Adrenal gland (tissue), 9 donors: ENCODE measurements at regions not wholly inside any gene's neighbourhood (a gene's known extent, or its start where the extent isn't known, plus 50 kb on each side); places are given as distances from the start of the nearest gene placed in this dataset.

Source experiments
- DNase-seq, 7 donors: peaks; one replicate each; pipeline ENCODE4 v3.0.0-alpha.2; 2019 to 2020
- H3K27ac ChIP-seq, 5 donors: fragments of 200-600 bp; sonication (generic) in 4 of 5; 1 replicate in 3 of 5; 2 replicates in 2 of 5; pipeline versions ENCODE4 v1.5.1 to v1.8.0; 2016 to 2020; ENCODE audit warnings: mild to moderate bottlenecking in 1 of 5
- H3K27me3 ChIP-seq: fragments of 200-600 bp; 2 replicates; pipeline ENCODE4 v1.8.0; 2021
- H3K36me3 ChIP-seq, 2 donors: fragments of 200-600 bp; replicated peaks in 1 of 2; 1 replicate in 1 of 2; 2 replicates in 1 of 2; pipeline versions ENCODE4 v1.5.1 to v1.8.0; 2018 to 2022
- H3K4me1 ChIP-seq, 2 donors: fragments of 200-600 bp; replicated peaks in 1 of 2; 1 replicate in 1 of 2; 2 replicates in 1 of 2; pipeline versions ENCODE4 v1.5.1 to v1.8.0; 2018 to 2021
- H3K4me3 ChIP-seq, 4 donors: fragments of 200-600 bp; sonication (generic) in 3 of 4; one replicate each; pipeline ENCODE4 v1.5.1; 2016 to 2018
- H3K9me3 ChIP-seq, 3 donors: fragments of 200-600 bp; sonication (generic) in 1 of 3; replicated peaks in 1 of 3; 1 replicate in 2 of 3; 2 replicates in 1 of 3; pipeline versions ENCODE4 v1.5.1 to v1.8.0; 2016 to 2021
- POLR2A ChIP-seq, 2 donors: fragments of 450-650 bp; IDR thresholded peaks; one replicate each; pipeline ENCODE4 v1.6.1; 2017; ENCODE audit warnings: antibody characterized with exemption in 2 of 2, mild to moderate bottlenecking in 2 of 2, moderate library complexity in 1 of 2
- WGBS, 4 donors: extraction: QIAGEN DNeasy Blood & Tissue Kit in 2 of 4; methylation state at CpG; one replicate each; pipeline versions ENCODE4 v1.1.5 to v1.1.7; 2013 to 2017; 5-methylcytosine and 5-hydroxymethylcytosine counted together
- intact Hi-C, 2 donors: fragments of 100-400 bp; cut with DNase I; formaldehyde crosslinking; loops; one replicate each; pipeline versions ENCODE4 v1.14.1 to v1.15.0; 2022 to 2023
- TF ChIP-seq, protein P1 (sequence below), 6 experiments: fragments of 450-650 bp in 4 of 6; fragments of 200-600 bp in 2 of 6; sonication (generic) in 1 of 6; IDR thresholded peaks; 1 replicate in 5 of 6; 2 replicates in 1 of 6; pipeline versions ENCODE4 v1.5.1 to v1.8.0; 2016 to 2021; ENCODE audit warnings: antibody characterized with exemption in 6 of 6, mild to moderate bottlenecking in 2 of 6, moderate library complexity in 1 of 6
- donor health status: healthy with polysubstance abuse.
- donor health status: Bipolar disorder and iron deficiency.
- donor health status: DM: yes; HTN: yes; CAD: no.
- donor health status: DM: no; HTN: no; CAD: no.
- donor health status: DM: no; HTN: no; CAD: no.

DNA sequence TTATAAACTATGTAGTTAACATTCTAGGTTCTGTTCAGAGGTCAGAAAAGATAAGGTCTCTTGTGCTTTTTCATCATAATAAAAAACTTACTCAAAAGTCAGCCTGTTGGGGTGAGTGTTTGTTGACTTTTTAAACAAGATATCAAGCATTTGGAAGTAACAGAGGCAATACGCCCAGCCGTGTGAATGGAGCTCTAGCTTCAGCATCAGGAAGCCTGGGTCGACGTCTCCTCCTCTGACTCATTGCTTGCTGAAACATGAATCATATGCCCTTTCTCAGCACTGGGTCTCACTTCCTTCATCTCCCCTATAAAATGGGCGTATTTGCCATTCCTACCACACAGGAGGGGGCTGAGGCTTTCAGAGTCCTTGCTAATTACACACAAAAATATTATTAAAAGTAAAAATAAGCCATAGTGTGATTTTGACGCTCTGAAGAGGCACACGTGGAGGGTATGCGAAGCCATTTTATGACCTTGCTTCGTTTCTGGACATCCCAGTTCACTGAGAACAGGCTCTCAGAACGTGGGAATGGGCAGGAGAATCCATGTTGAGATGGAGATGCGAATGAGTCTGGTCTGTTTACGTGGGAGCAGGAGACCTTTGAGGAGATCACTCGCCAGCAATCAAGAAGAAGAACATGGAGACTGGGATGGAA lies 220.8 kb upstream of the TPRG1 start:
- peak; percentile 63 to 94 (median 87) for DNase-seq
- WGBS, 4 donors, result 49 to 57% (median 53%) methylated on average over 13 of the region's 13 CpGs
- Histone ChIP-seq H3K36me3 (no peaks in the 10 kb centered on the region), H3K4me3 (no peak overlapping the region), H3K4me1 (peaks cover 43 to 49% of the 10 kb centered on the region in 2 donors), H3K27ac (peak overlapping the region; percentile 95 to 99 (median 99)), H3K9me3 (no peaks in the 10 kb centered on the region), H3K27me3 (no peaks in the 10 kb centered on the region)
- intact Hi-C loops, result loop anchor here in 1 of 2 donors (5.0 kb wide), 1 partner anchor 1209 kb away; no protein-coding TSS in a partner anchor
- peak in 1 of 2 donors; percentile 56 for TF ChIP-seq POLR2A (IDR thresholded peaks at IDR 0.05)
- TF ChIP-seq, protein P1, sequence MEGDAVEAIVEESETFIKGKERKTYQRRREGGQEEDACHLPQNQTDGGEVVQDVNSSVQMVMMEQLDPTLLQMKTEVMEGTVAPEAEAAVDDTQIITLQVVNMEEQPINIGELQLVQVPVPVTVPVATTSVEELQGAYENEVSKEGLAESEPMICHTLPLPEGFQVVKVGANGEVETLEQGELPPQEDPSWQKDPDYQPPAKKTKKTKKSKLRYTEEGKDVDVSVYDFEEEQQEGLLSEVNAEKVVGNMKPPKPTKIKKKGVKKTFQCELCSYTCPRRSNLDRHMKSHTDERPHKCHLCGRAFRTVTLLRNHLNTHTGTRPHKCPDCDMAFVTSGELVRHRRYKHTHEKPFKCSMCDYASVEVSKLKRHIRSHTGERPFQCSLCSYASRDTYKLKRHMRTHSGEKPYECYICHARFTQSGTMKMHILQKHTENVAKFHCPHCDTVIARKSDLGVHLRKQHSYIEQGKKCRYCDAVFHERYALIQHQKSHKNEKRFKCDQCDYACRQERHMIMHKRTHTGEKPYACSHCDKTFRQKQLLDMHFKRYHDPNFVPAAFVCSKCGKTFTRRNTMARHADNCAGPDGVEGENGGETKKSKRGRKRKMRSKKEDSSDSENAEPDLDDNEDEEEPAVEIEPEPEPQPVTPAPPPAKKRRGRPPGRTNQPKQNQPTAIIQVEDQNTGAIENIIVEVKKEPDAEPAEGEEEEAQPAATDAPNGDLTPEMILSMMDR (IDR thresholded peaks at IDR 0.05), result no peak

DNA sequence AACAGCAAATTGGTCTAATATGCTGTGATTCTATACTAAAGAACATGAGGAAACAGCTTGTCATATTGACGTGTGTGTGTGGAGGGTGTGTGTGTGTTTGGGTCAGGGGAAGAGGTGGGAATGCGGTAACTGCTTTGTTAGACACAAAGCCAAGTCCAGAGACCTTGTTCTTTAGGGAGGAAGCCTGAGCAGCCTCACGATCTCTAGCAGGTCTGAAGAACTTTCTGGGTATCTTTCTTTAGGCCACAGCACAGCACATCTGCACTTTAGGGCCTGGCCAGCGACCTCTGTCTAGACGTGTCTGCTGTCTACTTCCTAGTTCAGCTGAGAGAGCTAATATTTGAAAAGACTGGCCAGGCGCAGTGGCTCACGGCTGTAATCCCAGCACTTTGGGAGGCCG lies 220.0 kb upstream of the TPRG1 start:
- no peaks in the 10 kb centered on the region for H3K36me3 ChIP-seq
- no peaks in the 10 kb centered on the region for H3K9me3 ChIP-seq
- peak overlapping the region in 3 of 5 donors; percentile 99 for H3K27ac ChIP-seq
- H3K4me1 ChIP-seq, result peaks cover 36 to 41% of the 10 kb centered on the region in 2 donors
- intact Hi-C loops, result loop anchor here in 1 of 2 donors (5.0 kb wide), 1 partner anchor 1209 kb away; no protein-coding TSS in a partner anchor
- 72 to 98% (median 84%) methylated on average over 6 to 8 of the region's 8 CpGs for WGBS, 4 donors
- TF ChIP-seq, protein P1 (IDR thresholded peaks at IDR 0.05), result no peak
- no peak for TF ChIP-seq POLR2A (IDR thresholded peaks at IDR 0.05)
- no peaks in the 10 kb centered on the region for H3K27me3 ChIP-seq
- no peak overlapping the region for H3K4me3 ChIP-seq
- DNase-seq, result no peak

DNA sequence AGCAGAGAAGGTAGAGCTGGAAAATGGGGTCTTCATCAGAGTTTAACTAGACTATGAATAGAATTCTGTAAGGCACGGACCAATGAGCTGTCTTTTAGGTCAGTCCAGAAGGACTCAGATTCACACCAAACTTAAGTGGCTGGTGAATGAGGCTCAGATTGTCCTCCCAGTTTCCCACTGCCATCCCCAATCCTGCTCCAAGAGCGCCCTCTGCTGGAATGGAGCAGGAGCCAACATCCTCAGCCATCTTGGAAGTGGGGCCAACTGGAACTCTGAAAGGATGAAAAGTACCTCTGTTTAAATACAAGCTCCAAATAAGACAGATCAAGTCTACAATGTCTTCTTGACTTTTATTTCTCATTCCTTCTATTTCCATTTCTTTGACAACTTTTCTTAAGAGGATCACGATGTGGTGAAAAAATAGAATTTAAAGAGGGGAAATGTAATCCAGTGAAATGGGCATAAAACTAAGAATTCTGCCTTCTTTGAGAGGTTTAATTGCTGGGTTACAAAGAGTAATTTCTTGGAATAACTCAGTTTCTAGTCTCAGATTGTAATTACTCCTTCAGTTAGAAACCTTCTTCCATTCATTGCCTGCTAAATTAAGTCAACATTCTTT lies 217.1 kb upstream of the TPRG1 start:
- Histone ChIP-seq H3K36me3 (no peaks in the 10 kb centered on the region), H3K4me1 (peaks cover 17 to 18% of the 10 kb centered on the region in 2 donors), H3K9me3 (no peaks in the 10 kb centered on the region), H3K27me3 (no peaks in the 10 kb centered on the region), H3K27ac (no peak overlapping the region), H3K4me3 (no peak overlapping the region)
- peak; percentile 79 to 92 (median 87) for DNase-seq
- no peak for TF ChIP-seq POLR2A (IDR thresholded peaks at IDR 0.05)
- TF ChIP-seq, protein P1 (IDR thresholded peaks at IDR 0.05), result peak; percentile 91 to 98 (median 98)
- WGBS, 4 donors, result 12 to 27% (median 19%) methylated on average over 3 of the region's 3 CpGs
- intact Hi-C loops, result loop anchor here (5.0 kb wide), 1 partner anchor 1212 kb away; no protein-coding TSS in a partner anchor

DNA sequence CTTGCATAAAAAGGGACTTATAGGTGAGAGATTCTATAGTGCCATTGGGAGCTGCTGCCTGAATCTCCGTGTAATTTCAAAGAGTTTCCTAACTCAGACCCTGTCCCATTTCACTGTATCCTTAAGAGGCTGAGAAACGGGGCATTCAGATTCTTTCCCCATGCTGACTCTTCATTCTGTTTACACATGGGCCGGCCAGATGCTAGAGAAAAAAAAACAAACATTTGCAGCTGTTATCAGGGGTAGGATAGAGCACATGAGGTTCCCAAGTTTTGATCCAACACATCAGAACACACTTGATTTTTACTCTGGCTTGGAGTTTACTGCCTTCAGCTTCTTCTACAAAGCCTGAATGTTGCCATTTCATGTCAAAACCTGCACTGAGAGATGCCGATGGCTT lies 215.9 kb upstream of the TPRG1 start:
- peak overlapping the region in 2 of 5 donors; percentile 15 to 32 for H3K27ac ChIP-seq
- peaks cover 5% of the 10 kb centered on the region in 2 donors for H3K4me1 ChIP-seq
- no peaks in the 10 kb centered on the region for H3K36me3 ChIP-seq
- intact Hi-C loops, result loop anchor here in 1 of 2 donors (5.0 kb wide), 1 partner anchor 1214 kb away; no protein-coding TSS in a partner anchor
- H3K27me3 ChIP-seq, result no peaks in the 10 kb centered on the region
- no peak for DNase-seq
- 72 to 81% (median 77%) methylated on average over 4 of the region's 4 CpGs for WGBS, 4 donors
- no peaks in the 10 kb centered on the region for H3K9me3 ChIP-seq
- no peak for TF ChIP-seq POLR2A (IDR thresholded peaks at IDR 0.05)
- TF ChIP-seq, protein P1 (IDR thresholded peaks at IDR 0.05), result no peak
- no peak overlapping the region for H3K4me3 ChIP-seq
